K562 (cell line): ENCODE measurements at regions not wholly inside any gene's neighbourhood (a gene's known extent, or its start where the extent isn't known, plus 50 kb on each side); places are given as distances from the start of the nearest gene placed in this dataset.

Source experiments
- ATAC-seq: fragments of 200-7000 bp; cut with Tn5 transposase; 3 replicates; pipeline ENCODE4 v1.9.1; 2020; ENCODE audit warnings: moderate library complexity
- BruUV-seq: library from RNA; stranded (reverse); fragments of 400-500 nt; replicated peaks from 2 replicates; lab custom pipeline; 2021; lab: Mats Ljungman, UMichigan
- CTCF ChIA-PET: fragments of 300-600 bp; formaldehyde crosslinking; extraction: SDS; loops from one replicate; lab custom pipeline; 2021; ENCODE audit warnings: low intra/inter-chr PET ratio; lab: Yijun Ruan, JAX
- POLR2A ChIA-PET: fragments of 300-600, 350-650 bp; sonication (Branson Sonifier 250); formaldehyde crosslinking; extraction: SDS; loops from one replicate; lab custom pipeline; 2021; ENCODE audit warnings: antibody characterized with exemption, inconsistent platforms; lab: Yijun Ruan, JAX
- DNase-seq, 4 experiments: peaks; one replicate each; pipeline versions ENCODE4 v3.0.0 to v3.0.0-alpha.2; 2011 to 2018; ENCODE audit warnings: low spot score in 3 of 4, mixed read lengths in 3 of 4; ENCODE audit errors: extremely low read depth in 1 of 4
- FAIRE-seq: peaks from 2 replicates; lab custom pipeline; 2011; peaks lifted over from hg19 to GRCh38; lab: Jason Lieb, UNC
- H2AFZ ChIP-seq: 2 replicates; pipeline ENCODE4 v1.6.0; 2011; ENCODE audit warnings: low read depth, low read length, control low read depth, inconsistent platforms
- H3K27ac ChIP-seq: fragments of 200-600 bp; 3 replicates; pipeline ENCODE4 v1.8.0; 2011; ENCODE audit warnings: low read depth, mild to moderate bottlenecking, control low read depth, inconsistent platforms, low read length, moderate library complexity, mixed read lengths; ENCODE audit errors: extremely low read depth
- H3K27me3 ChIP-seq, 2 experiments: fragments of 300-600 bp in 1 of 2; 2 replicates in 1 of 2; 3 replicates in 1 of 2; pipeline versions ENCODE4 v1.6.0 to v1.8.0; 2011; ENCODE audit warnings: inconsistent platforms in 2 of 2, low read length in 2 of 2, mild to moderate bottlenecking in 1 of 2, mixed read lengths in 1 of 2, moderate library complexity in 1 of 2; ENCODE audit not compliant: control insufficient read depth in 2 of 2, insufficient read depth in 2 of 2
- H3K36me3 ChIP-seq: fragments of 300-600 bp; 3 replicates; pipeline ENCODE4 v1.8.0; 2011; ENCODE audit warnings: mild to moderate bottlenecking, low read length, inconsistent platforms; ENCODE audit not compliant: control insufficient read depth, insufficient read depth
- H3K4me1 ChIP-seq, 2 experiments: fragments of 200-600 bp in 1 of 2; replicated peaks in 1 of 2; 2 replicates in 1 of 2; 3 replicates in 1 of 2; pipeline versions ENCODE4 v1.5.1 to v1.8.0; 2011; ENCODE audit warnings: inconsistent platforms in 2 of 2, low read length in 2 of 2, mild to moderate bottlenecking in 1 of 2, mixed read lengths in 1 of 2, moderate library complexity in 1 of 2; ENCODE audit not compliant: control insufficient read depth in 2 of 2, insufficient read depth in 2 of 2
- H3K4me2 ChIP-seq: 2 replicates; pipeline ENCODE4 v1.6.1; 2011; ENCODE audit warnings: low read length, control low read depth, inconsistent platforms, mixed read lengths; ENCODE audit not compliant: insufficient read depth
- H3K4me3 ChIP-seq: fragments of 200-600 bp; sonication (generic), shearing (Covaris generic); 2 replicates; pipeline ENCODE4 v1.5.1; 2016; ENCODE audit warnings: control low read depth, inconsistent platforms
- H3K79me2 ChIP-seq: fragments of 200-600 bp; 3 replicates; pipeline ENCODE4 v1.8.0; 2011; ENCODE audit warnings: low read length, inconsistent platforms; ENCODE audit not compliant: control insufficient read depth, insufficient read depth
- H3K9ac ChIP-seq, 2 experiments: 2 replicates each; pipeline versions ENCODE4 v1.6.0 to v1.6.1; 2011; ENCODE audit warnings: low read depth in 2 of 2, low read length in 2 of 2, control low read depth in 1 of 2, inconsistent platforms in 1 of 2, mild to moderate bottlenecking in 1 of 2, mixed read lengths in 1 of 2; ENCODE audit not compliant: insufficient read depth in 1 of 2
- H3K9me1 ChIP-seq: one replicate; pipeline ENCODE4 v1.6.0; 2011; ENCODE audit warnings: inconsistent platforms, mild to moderate bottlenecking, low read length, moderate library complexity; ENCODE audit not compliant: control insufficient read depth, insufficient read depth
- H3K9me3 ChIP-seq: replicated peaks from 2 replicates; pipeline ENCODE4 v1.5.1; 2011; ENCODE audit warnings: low read depth, low read length, inconsistent platforms; ENCODE audit not compliant: control insufficient read depth, insufficient read depth
- H4K20me1 ChIP-seq: replicated peaks from 2 replicates; pipeline ENCODE4 v1.6.1; 2011; ENCODE audit warnings: low read length, inconsistent platforms, mixed read lengths; ENCODE audit not compliant: control insufficient read depth, insufficient read depth
- BRCA1 ChIP-seq, 2 experiments: fragments of 450-650 bp in 1 of 2; sonication (generic) in 1 of 2; formaldehyde crosslinking in 1 of 2; IDR thresholded peaks; 2 replicates each; pipeline versions ENCODE4 v1.5.0 to v1.6.1; 2017 to 2020; ENCODE audit warnings: mild to moderate bottlenecking in 1 of 2, missing genetic modification reagents in 1 of 2
- CBFA2T3 ChIP-seq: fragments of 450-650 bp; IDR thresholded peaks from 2 replicates; pipeline ENCODE4 v1.6.1; 2017
- FOXJ3 ChIP-seq: sonication (generic); formaldehyde crosslinking; IDR thresholded peaks from 2 replicates; pipeline ENCODE4 v1.4.0; 2020; ENCODE audit warnings: mild to moderate bottlenecking, missing genetic modification reagents
- HDAC8 ChIP-seq: fragments of 450-650 bp; IDR thresholded peaks from 2 replicates; pipeline ENCODE4 v1.6.1; 2016; ENCODE audit warnings: mild to moderate bottlenecking, missing genetic modification characterization, moderate library complexity, missing compliant biosample characterization
- MAFG ChIP-seq: fragments of 450-650 bp; conservative IDR thresholded peaks from 2 replicates; pipeline ENCODE4 v1.6.1; 2016; ENCODE audit warnings: missing genetic modification characterization, missing compliant biosample characterization
- MIER1 ChIP-seq: fragments of 450-650 bp; IDR thresholded peaks from 2 replicates; pipeline ENCODE4 v1.6.1; 2016; ENCODE audit warnings: antibody characterized with exemption, mild to moderate bottlenecking, low read depth
- RB1 ChIP-seq: fragments of 450-650 bp; IDR thresholded peaks from 2 replicates; pipeline ENCODE4 v1.6.1; 2017; ENCODE audit warnings: low read depth, mild to moderate bottlenecking
- SMARCA5 ChIP-seq: fragments of 450-650 bp; IDR thresholded peaks from 2 replicates; pipeline ENCODE4 v1.6.1; 2016
- TCF7L2 ChIP-seq: fragments of 150-350 bp; IDR thresholded peaks from 2 replicates; pipeline ENCODE4 v1.6.1; 2016; ENCODE audit warnings: low read depth, mild to moderate bottlenecking, low read length, moderate library complexity
- ZNF12 ChIP-seq: sonication (generic); formaldehyde crosslinking; IDR thresholded peaks from 2 replicates; pipeline ENCODE4 v1.4.0; 2020; ENCODE audit warnings: mild to moderate bottlenecking, missing genetic modification reagents
- ZNF124 ChIP-seq: sonication (generic); formaldehyde crosslinking; IDR thresholded peaks from 2 replicates; pipeline ENCODE4 v1.8.1; 2022; ENCODE audit warnings: missing genetic modification reagents
- ZNF347 ChIP-seq: fragments of 450-650 bp; formaldehyde crosslinking; IDR thresholded peaks from 2 replicates; pipeline ENCODE4 v1.4.0; 2020; ENCODE audit warnings: low read depth, mild to moderate bottlenecking, moderate library complexity
- WGBS: fragments of 100-300 bp; shearing (Covaris generic); methylation state at CpG from one replicate; pipeline ENCODE4 v1.1.6; 2016; ENCODE audit warnings: low coverage, mixed read lengths; ENCODE audit not compliant: insufficient coverage; ENCODE audit errors: missing lambda C conversion rate; 5-methylcytosine and 5-hydroxymethylcytosine counted together
- in situ Hi-C: fragments of 300-500 bp; cut with MboI; formaldehyde crosslinking; loops from 4 replicates; pipeline ENCODE4 v1.15.0; 2018; ENCODE audit warnings: inconsistent platforms, mixed read lengths
- intact Hi-C: fragments of 100-400 bp; cut with micrococcal nuclease; formaldehyde crosslinking; loops from 2 replicates; pipeline ENCODE4 v1.14.2; 2022
- TF ChIP-seq, protein P1 (sequence below): fragments of 200-800 bp; sonication (Bioruptor generic); IDR thresholded peaks from 2 replicates; pipeline ENCODE4 v1.6.1; 2017; ENCODE audit warnings: missing genetic modification characterization, missing compliant biosample characterization
- TF ChIP-seq, protein P2 (sequence below): sonication (generic); formaldehyde crosslinking; IDR thresholded peaks from 2 replicates; pipeline ENCODE4 v1.4.0; 2020; ENCODE audit warnings: mild to moderate bottlenecking, missing genetic modification reagents
- TF ChIP-seq, protein P3 (sequence below), 2 experiments: fragments of 450-650 bp in 1 of 2; IDR thresholded peaks; 2 replicates each; pipeline ENCODE4 v1.6.1; 2011 to 2017; ENCODE audit warnings: low read depth in 2 of 2, antibody characterized with exemption in 1 of 2, borderline replicate concordance in 1 of 2, low read length in 1 of 2, mild to moderate bottlenecking in 1 of 2, mixed read lengths in 1 of 2; ENCODE audit not compliant: control insufficient read depth in 1 of 2

DNA sequence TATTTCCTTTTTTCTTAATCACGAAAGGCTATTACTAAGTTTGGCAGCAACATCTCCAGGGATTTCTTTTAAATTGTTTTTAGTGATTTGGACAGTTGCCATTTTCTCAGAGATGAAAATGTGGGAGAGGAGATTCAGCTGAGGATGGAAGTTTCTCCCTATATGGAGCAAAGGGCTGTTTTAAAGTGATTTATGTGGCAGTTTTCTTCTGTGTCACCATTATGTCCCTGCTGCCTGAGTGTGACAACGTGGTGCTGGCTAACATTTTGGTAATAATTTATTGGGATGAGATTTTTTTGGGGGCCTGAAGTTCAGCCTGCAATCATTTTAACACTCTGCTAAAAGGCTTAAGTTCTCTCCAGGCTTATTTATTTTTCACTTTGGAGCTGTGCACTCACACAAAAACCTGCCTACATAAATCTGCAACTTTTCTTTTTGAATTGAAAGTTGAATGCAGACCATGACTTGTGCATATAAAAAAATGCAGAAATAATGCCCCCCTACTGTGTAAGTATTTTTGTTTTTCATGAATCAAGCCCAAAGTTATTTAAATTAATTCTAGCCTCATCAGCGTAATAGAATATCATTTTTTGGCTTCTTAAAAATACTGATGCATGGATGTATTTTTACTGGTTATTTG is 210.9 kb downstream of the ZIC1 start:
- CTCF ChIA-PET, result no interaction called here

More for the DNA sequence above, 210.9 kb downstream of the ZIC1 start:
- Histone ChIP-seq H3K4me2 (no peak overlapping the region), H4K20me1 (no peaks in the 10 kb centered on the region), H3K9ac (no peak overlapping the region), H3K4me3 (no peak overlapping the region), H3K9me1 (no peaks in the 10 kb centered on the region), H3K79me2 (no peaks in the 10 kb centered on the region), H3K4me1 (no peaks in the 10 kb centered on the region), H3K27me3 (no peaks in the 10 kb centered on the region), H2AFZ (no peak overlapping the region), H3K9me3 (no peaks in the 10 kb centered on the region; the same call in 1 of the 2 replicates), H3K27ac (no peak overlapping the region), H3K36me3 (no peaks in the 10 kb centered on the region)
- FAIRE-seq, result no peak
- BruUV-seq, result no TSS peak
- no peak for TF ChIP-seq TCF7L2
- TF ChIP-seq ZNF124, result no peak
- TF ChIP-seq FOXJ3 (CRISPR knock-in tag), result no peak
- no peak for TF ChIP-seq ZNF347 (CRISPR knock-in tag)
- TF ChIP-seq, protein P1, sequence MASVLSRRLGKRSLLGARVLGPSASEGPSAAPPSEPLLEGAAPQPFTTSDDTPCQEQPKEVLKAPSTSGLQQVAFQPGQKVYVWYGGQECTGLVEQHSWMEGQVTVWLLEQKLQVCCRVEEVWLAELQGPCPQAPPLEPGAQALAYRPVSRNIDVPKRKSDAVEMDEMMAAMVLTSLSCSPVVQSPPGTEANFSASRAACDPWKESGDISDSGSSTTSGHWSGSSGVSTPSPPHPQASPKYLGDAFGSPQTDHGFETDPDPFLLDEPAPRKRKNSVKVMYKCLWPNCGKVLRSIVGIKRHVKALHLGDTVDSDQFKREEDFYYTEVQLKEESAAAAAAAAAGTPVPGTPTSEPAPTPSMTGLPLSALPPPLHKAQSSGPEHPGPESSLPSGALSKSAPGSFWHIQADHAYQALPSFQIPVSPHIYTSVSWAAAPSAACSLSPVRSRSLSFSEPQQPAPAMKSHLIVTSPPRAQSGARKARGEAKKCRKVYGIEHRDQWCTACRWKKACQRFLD (CRISPR knock-in tag), result no peak
- TF ChIP-seq MAFG (tag), result no peak
- no peak for TF ChIP-seq SMARCA5
- no peak for TF ChIP-seq CBFA2T3
- no peak for TF ChIP-seq BRCA1 (IDR thresholded peaks at IDR 0.05)
- TF ChIP-seq BRCA1 (CRISPR knock-in tag; IDR thresholded peaks at IDR 0.05), result no peak
- TF ChIP-seq, protein P2, sequence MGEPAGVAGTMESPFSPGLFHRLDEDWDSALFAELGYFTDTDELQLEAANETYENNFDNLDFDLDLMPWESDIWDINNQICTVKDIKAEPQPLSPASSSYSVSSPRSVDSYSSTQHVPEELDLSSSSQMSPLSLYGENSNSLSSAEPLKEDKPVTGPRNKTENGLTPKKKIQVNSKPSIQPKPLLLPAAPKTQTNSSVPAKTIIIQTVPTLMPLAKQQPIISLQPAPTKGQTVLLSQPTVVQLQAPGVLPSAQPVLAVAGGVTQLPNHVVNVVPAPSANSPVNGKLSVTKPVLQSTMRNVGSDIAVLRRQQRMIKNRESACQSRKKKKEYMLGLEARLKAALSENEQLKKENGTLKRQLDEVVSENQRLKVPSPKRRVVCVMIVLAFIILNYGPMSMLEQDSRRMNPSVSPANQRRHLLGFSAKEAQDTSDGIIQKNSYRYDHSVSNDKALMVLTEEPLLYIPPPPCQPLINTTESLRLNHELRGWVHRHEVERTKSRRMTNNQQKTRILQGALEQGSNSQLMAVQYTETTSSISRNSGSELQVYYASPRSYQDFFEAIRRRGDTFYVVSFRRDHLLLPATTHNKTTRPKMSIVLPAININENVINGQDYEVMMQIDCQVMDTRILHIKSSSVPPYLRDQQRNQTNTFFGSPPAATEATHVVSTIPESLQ, result no peak
- TF ChIP-seq, protein P3, sequence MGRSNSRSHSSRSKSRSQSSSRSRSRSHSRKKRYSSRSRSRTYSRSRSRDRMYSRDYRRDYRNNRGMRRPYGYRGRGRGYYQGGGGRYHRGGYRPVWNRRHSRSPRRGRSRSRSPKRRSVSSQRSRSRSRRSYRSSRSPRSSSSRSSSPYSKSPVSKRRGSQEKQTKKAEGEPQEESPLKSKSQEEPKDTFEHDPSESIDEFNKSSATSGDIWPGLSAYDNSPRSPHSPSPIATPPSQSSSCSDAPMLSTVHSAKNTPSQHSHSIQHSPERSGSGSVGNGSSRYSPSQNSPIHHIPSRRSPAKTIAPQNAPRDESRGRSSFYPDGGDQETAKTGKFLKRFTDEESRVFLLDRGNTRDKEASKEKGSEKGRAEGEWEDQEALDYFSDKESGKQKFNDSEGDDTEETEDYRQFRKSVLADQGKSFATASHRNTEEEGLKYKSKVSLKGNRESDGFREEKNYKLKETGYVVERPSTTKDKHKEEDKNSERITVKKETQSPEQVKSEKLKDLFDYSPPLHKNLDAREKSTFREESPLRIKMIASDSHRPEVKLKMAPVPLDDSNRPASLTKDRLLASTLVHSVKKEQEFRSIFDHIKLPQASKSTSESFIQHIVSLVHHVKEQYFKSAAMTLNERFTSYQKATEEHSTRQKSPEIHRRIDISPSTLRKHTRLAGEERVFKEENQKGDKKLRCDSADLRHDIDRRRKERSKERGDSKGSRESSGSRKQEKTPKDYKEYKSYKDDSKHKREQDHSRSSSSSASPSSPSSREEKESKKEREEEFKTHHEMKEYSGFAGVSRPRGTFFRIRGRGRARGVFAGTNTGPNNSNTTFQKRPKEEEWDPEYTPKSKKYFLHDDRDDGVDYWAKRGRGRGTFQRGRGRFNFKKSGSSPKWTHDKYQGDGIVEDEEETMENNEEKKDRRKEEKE (IDR thresholded peaks at IDR 0.05; ENCODE audit: borderline replicate concordance in 1 of 2, control insufficient read depth in 1 of 2, low read depth in 2 of 2, low read length in 1 of 2), result no peak
- no peak for TF ChIP-seq ZNF12
- no peak for TF ChIP-seq RB1
- TF ChIP-seq MIER1, result no peak
- TF ChIP-seq HDAC8 (tag), result no peak
- POLR2A ChIA-PET, result no interaction called here
- no peak for DNase-seq
- ATAC-seq, result no peak
- intact Hi-C loops (no loop called here), in situ Hi-C loops (no loop called here)
- 0% methylated on average over 3 of the region's 3 CpGs for WGBS
